GM18907 (cell line): ENCODE measurements at regions not wholly inside any gene's neighbourhood (a gene's known extent, or its start where the extent isn't known, plus 50 kb on each side); places are given as distances from the start of the nearest gene placed in this dataset.
"Not testable (repeated sequence)": the region's sequence is repeated elsewhere in the genome, so short reads cannot be mapped to it uniquely, and the experiment has no call there.

Experiments used
- ATAC-seq: cut with Tn5 transposase; IDR thresholded peaks from one replicate; pipeline ENCODE4 v1.9.1; 2021; ENCODE audit warnings: mild to moderate bottlenecking, moderate library complexity; ENCODE audit not compliant: unreplicated experiment

- no peak for ATAC-seq
Observed at GRCh38 chr5:6321078-6321477, 57.3 kb downstream of the MED10 start.

GRCh38 chr5:6319116-6319515 lies 59.2 kb downstream of the MED10 start:
- no peak for ATAC-seq

- ATAC-seq, result no peak
Observed at GRCh38 chr5:6317116-6317798, 61.1 kb downstream of the MED10 start.

- no peak for ATAC-seq
Observed at GRCh38 chr5:6315580-6315979, 62.8 kb downstream of the MED10 start.

GRCh38 chr5:6311568-6312501 lies 66.5 kb downstream of the MED10 start:
- ATAC-seq, result no peak

GRCh38 chr5:6309949-6310348 lies 68.4 kb downstream of the MED10 start:
- no peak for ATAC-seq

- no peak for ATAC-seq
Observed at GRCh38 chr5:6308683-6309082, 69.7 kb downstream of the MED10 start.

- no peak for ATAC-seq
Observed at GRCh38 chr5:6307304-6307703, 71.0 kb downstream of the MED10 start.

- no peak for ATAC-seq
Observed at GRCh38 chr5:6305853-6306252, 72.5 kb downstream of the MED10 start.

GRCh38 chr5:6302684-6303083 lies 75.7 kb downstream of the MED10 start:
- no peak for ATAC-seq

GRCh38 chr5:6302075-6302474 lies 76.3 kb downstream of the MED10 start:
- no peak for ATAC-seq

GRCh38 chr5:6296524-6296923 lies 81.8 kb downstream of the MED10 start:
- ATAC-seq, result no peak

GRCh38 chr5:6291961-6292360 lies 86.4 kb downstream of the MED10 start:
- ATAC-seq, result no peak

GRCh38 chr5:6289239-6289638 lies 89.1 kb downstream of the MED10 start:
- ATAC-seq, result no peak

- no peak for ATAC-seq
Observed at GRCh38 chr5:6287176-6287575, 91.2 kb downstream of the MED10 start.

GRCh38 chr5:6286404-6286803 lies 91.9 kb downstream of the MED10 start:
- no peak for ATAC-seq

- ATAC-seq, result not testable (repeated sequence)
Observed at GRCh38 chr5:6284491-6284890, 93.9 kb downstream of the MED10 start.

GRCh38 chr5:6282352-6282751 lies 96.0 kb downstream of the MED10 start:
- ATAC-seq, result no peak

- no peak for ATAC-seq
Observed at GRCh38 chr5:6281818-6282217, 96.5 kb downstream of the MED10 start.

- no peak for ATAC-seq
Observed at GRCh38 chr5:6280425-6281100, 97.8 kb downstream of the MED10 start.

GRCh38 chr5:6279607-6280006 lies 98.7 kb downstream of the MED10 start:
- no peak for ATAC-seq
